Tibial nerve (tissue), 4 donors: ENCODE measurements at regions not wholly inside any gene's neighbourhood (a gene's known extent, or its start where the extent isn't known, plus 50 kb on each side); places are given as distances from the start of the nearest gene placed in this dataset.

Experiments used
- EP300 ChIP-seq, 2 donors: sonication (generic); formaldehyde crosslinking; IDR thresholded peaks; one replicate each; pipeline ENCODE4 v1.6.1; 2017; ENCODE audit warnings: antibody characterized with exemption in 2 of 2, mild to moderate bottlenecking in 1 of 2
- POLR2A ChIP-seq, 2 donors: fragments of 450-650 bp; IDR thresholded peaks; one replicate each; pipeline ENCODE4 v1.6.1; 2017; ENCODE audit warnings: antibody characterized with exemption in 2 of 2, mild to moderate bottlenecking in 2 of 2, moderate library complexity in 2 of 2
- TF ChIP-seq, protein P1 (sequence below), 5 experiments: fragments of 200-600 bp in 3 of 5; fragments of 450-650 bp in 2 of 5; sonication (generic) in 3 of 5; IDR thresholded peaks; one replicate each; pipeline ENCODE4 v1.5.1; 2016 to 2019; ENCODE audit warnings: antibody characterized with exemption in 5 of 5, mild to moderate bottlenecking in 3 of 5, moderate library complexity in 2 of 5

- TF ChIP-seq, protein P1, sequence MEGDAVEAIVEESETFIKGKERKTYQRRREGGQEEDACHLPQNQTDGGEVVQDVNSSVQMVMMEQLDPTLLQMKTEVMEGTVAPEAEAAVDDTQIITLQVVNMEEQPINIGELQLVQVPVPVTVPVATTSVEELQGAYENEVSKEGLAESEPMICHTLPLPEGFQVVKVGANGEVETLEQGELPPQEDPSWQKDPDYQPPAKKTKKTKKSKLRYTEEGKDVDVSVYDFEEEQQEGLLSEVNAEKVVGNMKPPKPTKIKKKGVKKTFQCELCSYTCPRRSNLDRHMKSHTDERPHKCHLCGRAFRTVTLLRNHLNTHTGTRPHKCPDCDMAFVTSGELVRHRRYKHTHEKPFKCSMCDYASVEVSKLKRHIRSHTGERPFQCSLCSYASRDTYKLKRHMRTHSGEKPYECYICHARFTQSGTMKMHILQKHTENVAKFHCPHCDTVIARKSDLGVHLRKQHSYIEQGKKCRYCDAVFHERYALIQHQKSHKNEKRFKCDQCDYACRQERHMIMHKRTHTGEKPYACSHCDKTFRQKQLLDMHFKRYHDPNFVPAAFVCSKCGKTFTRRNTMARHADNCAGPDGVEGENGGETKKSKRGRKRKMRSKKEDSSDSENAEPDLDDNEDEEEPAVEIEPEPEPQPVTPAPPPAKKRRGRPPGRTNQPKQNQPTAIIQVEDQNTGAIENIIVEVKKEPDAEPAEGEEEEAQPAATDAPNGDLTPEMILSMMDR (IDR thresholded peaks at IDR 0.05) = no peak
- TF ChIP-seq POLR2A (IDR thresholded peaks at IDR 0.05) = no peak
- TF ChIP-seq EP300 (IDR thresholded peaks at IDR 0.05) = no peak
These were observed 480.6 kb upstream of the CYLC2 start for GRCh38 chr9:102514541-102514940.
